CD4-positive, alpha-beta T cell treated with Interleukin-15 for 4 hours (primary cell): ENCODE measurements at regions not wholly inside any gene's neighbourhood (a gene's known extent, or its start where the extent isn't known, plus 50 kb on each side); places are given as distances from the start of the nearest gene placed in this dataset.

Source experiments
- DNase-seq: peaks from one replicate; pipeline ENCODE4 v3.0.0-alpha.2; 2020; ENCODE audit warnings: low spot score

- DNase-seq: no peak
Observed at GRCh38 chr6:108734271-108734922, 113.8 kb upstream of the ARMC2 start.

GRCh38 chr6:108735310-108736001 is 112.8 kb upstream of the ARMC2 start:
- no peak for DNase-seq

- no peak for DNase-seq
Observed at GRCh38 chr6:108736002-108736361, 112.2 kb upstream of the ARMC2 start.

- no peak for DNase-seq
Observed at GRCh38 chr6:108736832-108737231, 111.4 kb upstream of the ARMC2 start.

GRCh38 chr6:108737594-108738546 is 110.4 kb upstream of the ARMC2 start:
- DNase-seq: no peak

- DNase-seq: no peak
Observed at GRCh38 chr6:108738684-108739416, 109.4 kb upstream of the ARMC2 start.

GRCh38 chr6:108739496-108740330 is 108.5 kb upstream of the ARMC2 start:
- no peak for DNase-seq

GRCh38 chr6:108741331-108741989 is 106.8 kb upstream of the ARMC2 start:
- no peak for DNase-seq

GRCh38 chr6:108742041-108742440 is 106.2 kb upstream of the ARMC2 start:
- DNase-seq: no peak

GRCh38 chr6:108744244-108744972 is 103.8 kb upstream of the ARMC2 start:
- DNase-seq: no peak

- no peak for DNase-seq
Observed at GRCh38 chr6:108744996-108745395, 103.2 kb upstream of the ARMC2 start.

- DNase-seq: no peak
Observed at GRCh38 chr6:108745664-108746336, 102.4 kb upstream of the ARMC2 start.

- no peak for DNase-seq
Observed at GRCh38 chr6:108746366-108746765, 101.9 kb upstream of the ARMC2 start.

- DNase-seq: no peak
Observed at GRCh38 chr6:108746836-108747575, 101.2 kb upstream of the ARMC2 start.

- DNase-seq: no peak
Observed at GRCh38 chr6:108748055-108748454, 100.2 kb upstream of the ARMC2 start.

GRCh38 chr6:108748959-108749358 is 99.3 kb upstream of the ARMC2 start:
- no peak for DNase-seq

GRCh38 chr6:108750801-108751200 is 97.4 kb upstream of the ARMC2 start:
- no peak for DNase-seq

- no peak for DNase-seq
Observed at GRCh38 chr6:108751282-108751681, 96.9 kb upstream of the ARMC2 start.
